HG02981 (cell line): ENCODE measurements at regions not wholly inside any gene's neighbourhood (a gene's known extent, or its start where the extent isn't known, plus 50 kb on each side); places are given as distances from the start of the nearest gene placed in this dataset.

ENCODE experiments used
- ATAC-seq: cut with Tn5 transposase; IDR thresholded peaks from one replicate; pipeline ENCODE4 v1.9.1; 2021; ENCODE audit warnings: mild to moderate bottlenecking, moderate library complexity; ENCODE audit not compliant: unreplicated experiment

DNA sequence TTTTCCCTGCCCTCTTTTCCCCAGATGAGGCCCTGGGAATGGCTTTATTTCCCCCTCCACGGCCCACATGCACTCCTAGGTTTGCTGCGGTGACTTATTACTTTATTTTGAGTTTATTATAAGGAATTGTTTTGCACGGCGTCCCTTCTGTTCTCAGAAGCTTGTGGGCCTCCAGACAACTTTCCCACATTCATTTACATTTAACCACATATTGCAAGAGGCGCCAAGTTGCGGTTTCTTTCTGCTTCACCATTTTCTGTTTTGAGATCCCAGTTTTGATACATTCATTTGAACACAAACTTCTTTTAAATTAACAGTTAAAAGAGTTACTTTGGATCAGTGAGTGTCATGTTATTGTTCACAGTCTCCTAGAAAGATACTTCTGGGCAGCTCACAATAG is 532.5 kb upstream of the MGMT start:
- ATAC-seq, result no peak

GRCh38 chr10:128936392-128936791 is 530.6 kb upstream of the MGMT start:
- ATAC-seq, result no peak

DNA sequence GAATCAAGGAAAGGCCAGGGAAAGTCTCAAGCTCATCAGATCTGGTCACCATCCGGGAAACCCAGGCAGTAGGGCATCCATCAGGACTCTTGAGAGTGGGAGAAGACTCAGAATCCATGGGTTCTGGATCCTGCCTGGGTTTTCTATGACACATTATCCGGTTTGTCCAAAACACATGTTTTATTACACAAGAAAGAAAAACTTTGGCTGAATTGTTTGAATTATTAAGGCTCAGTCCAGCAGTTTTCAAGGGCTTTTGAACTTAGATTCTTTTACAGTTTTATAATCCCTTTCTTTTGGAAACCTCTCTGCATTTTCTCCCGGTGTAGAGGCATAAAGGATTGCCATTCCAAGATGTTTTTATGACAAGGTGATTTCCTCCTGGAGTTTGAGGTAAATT is 528.5 kb upstream of the MGMT start:
- ATAC-seq, result no peak

DNA sequence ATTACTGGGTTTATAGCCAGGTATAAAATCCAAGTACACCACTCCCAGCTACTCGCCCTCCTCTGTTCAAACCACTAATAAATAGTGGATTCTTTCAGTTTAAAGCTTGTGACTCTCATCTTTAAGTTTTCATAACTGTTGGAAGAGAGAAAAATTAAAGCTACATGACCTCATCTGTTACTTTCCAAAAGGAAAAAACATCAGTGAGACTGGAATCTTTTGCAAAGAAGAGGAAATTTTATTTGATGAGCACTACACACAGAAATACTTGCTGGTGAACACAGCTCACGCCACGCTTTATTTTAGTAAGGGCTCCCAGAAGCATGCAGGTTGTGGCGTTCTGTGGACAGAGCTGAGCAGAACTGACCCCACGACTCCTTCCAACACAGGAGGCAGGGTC is 527.0 kb upstream of the MGMT start:
- no peak for ATAC-seq

GRCh38 chr10:128943111-128943510 is 523.9 kb upstream of the MGMT start:
- no peak for ATAC-seq

DNA sequence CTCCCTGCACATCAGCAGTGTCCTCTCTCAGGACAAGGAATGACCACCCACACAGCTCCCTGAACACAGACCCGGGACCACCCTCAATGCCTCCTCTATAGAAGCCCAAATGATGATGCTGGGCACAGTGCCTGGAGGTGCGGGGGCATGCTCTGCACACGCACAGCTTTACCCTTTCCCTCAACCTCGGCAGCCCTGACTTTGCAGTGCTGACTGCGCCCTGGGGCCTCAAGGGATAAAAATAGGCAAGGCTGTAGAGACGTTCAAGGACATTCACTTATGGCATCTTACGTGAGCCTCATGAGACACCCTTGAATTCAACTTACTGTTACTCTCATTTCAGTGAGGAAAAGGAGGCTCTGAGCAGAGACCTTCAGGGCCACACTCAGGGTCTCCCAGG is 521.6 kb upstream of the MGMT start:
- no peak for ATAC-seq

- ATAC-seq, result no peak
These were observed 516.7 kb upstream of the MGMT start for GRCh38 chr10:128950159-128950915.

DNA sequence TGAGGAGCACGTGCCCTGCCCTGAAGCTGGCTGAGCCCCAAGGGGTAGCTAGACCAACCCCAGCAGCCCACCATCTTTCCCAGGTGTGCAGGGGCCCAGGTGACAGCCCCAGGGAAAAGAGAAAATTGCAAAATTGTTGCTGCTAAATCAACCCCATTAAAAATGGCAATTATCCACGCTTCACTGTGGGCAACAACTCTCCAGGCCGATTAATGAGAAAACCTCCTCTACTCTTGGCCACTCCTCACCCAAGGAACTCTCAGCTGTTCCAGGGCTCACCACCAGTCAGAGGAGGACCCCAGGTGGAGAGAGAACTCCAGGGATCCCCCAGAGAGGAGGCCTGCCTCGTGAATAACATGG is 516.1 kb upstream of the MGMT start:
- ATAC-seq, result no peak

DNA sequence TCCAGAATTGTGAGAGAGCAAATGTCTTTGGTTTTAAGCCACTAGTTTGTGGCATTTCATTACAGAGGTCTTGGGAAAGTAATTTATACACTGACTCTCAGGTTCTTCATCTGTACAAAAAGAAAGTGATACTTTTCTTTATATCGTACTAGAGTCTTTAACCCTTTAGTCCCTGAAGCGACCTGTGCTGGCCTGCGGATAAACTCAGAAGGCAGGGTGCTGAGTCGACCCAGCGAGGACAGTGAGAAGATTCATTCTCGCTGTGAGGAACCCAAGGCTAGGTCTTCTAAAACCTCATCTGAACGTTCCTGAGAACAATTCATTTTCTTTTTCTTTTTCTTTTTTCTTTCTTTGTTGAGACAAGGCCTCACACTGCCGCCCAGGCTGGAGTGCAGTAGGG is 514.2 kb upstream of the MGMT start:
- ATAC-seq, result no peak

DNA sequence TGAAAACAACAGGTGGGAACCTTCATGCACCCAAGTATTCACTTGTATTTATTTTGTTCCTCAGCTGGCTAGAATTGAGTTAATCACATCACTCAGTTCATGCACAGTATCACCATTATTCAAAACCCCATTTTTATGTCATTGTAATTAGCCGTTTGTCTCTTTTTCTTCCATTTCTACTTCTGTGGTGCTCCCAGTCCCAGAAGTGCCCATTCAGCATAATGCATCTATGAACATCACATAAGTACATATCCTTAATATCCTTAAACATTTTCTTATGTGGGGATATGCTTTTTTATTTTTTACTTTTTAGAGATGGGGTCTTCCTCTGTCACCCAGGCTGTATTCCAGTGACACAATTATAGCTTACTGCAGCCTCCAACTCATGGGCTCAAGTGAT is 510.9 kb upstream of the MGMT start:
- no peak for ATAC-seq

DNA sequence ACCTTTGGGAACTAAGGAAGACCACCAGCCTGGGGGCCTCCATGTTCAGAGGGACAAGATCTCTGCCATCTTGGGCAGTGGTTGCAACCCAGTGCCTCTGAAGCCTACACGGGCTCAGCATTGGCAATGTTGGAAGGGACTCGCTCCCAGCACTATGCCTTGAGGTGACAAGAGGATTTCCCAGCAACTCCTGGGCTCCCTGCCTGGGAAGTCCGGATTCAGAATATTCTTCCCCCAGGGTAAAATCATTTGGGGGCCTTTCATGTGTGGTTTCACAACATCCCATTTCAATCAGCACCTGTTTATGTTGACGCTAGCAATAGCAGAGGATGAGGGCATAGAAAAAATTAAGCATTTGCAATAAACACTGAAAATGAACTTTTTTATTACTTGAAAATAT is 509.8 kb upstream of the MGMT start:
- ATAC-seq, result no peak

DNA sequence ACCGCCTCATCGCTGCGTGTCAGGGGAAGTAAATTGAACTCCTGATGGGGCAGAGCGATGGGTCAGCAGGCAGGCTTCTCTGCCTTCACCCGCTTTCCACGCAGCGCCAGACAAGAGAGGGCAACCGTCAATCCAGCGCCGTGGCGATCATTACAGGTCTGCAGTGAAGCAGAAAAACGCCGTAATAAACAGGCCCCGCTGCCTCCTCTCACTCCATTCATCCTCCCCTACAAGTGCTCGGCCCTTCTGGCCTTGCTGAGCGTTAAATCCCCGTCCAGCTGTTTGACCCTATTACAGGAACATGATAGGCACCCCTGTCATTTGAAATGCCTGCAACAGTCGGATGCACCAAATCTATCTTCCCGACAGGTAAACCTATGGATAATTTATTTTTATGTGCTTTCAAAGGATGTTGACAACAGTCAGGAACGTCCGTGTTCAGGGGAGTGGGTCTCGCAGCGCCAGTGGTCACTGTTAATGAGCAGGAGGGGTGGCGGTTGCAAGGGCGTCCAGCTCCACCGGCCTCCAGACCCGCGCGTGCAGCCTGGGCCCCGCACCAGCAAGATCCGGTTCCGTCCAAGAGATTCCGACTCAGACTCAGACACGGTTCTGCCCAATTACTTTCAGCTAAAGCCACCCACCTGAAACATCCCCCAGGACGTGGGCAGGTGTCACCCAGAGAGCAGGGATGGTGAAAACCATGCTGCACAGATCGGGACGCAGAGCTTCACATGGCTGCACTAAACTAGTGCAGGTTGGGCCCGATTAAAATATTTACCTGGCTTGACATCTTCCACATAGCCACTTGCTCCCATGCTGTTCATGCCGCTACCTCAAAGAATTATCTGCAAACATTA is 508.0 kb upstream of the MGMT start:
- no peak for ATAC-seq

GRCh38 chr10:128959746-128960145 is 507.3 kb upstream of the MGMT start:
- ATAC-seq, result no peak

GRCh38 chr10:128960517-128960916 is 506.5 kb upstream of the MGMT start:
- no peak for ATAC-seq

DNA sequence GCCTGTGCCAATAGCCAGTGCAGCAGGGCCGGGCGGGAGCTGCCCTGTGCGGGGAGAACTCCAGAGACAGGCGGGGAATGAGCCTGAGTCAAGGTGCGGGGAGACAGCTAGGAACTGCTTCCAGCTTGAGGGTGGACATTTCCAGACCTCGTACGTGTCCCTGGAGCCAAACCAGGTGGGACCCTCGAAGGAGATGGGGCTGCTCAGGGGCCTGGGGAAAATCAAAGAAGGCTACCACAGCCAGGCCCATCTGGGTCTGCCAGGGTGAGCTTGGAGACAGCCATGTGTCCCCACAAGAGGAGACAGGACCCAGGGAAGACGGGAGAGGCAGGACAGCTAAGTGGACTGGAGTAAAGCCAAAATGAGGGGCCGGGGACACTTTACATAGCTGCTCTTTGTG is 504.9 kb upstream of the MGMT start:
- no peak for ATAC-seq

- no peak for ATAC-seq
These were observed 503.6 kb upstream of the MGMT start for GRCh38 chr10:128963211-128964099.

DNA sequence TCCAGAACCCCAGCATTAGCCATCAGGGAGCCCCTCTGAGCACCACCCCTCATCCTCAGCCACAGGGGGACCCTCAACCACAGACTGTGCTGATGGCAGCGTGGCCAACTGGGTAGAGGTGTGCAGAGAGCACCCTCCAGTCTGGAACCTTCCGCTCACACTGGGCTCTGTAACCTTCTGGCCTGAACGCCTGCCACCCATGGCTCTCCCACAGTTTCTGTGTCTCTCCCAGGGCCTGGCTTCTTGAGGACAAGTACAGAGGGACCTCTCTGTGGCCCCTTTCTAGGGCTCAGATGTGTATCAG is 503.0 kb upstream of the MGMT start:
- no peak for ATAC-seq

GRCh38 chr10:128967980-128968756 is 498.9 kb upstream of the MGMT start:
- no peak for ATAC-seq

DNA sequence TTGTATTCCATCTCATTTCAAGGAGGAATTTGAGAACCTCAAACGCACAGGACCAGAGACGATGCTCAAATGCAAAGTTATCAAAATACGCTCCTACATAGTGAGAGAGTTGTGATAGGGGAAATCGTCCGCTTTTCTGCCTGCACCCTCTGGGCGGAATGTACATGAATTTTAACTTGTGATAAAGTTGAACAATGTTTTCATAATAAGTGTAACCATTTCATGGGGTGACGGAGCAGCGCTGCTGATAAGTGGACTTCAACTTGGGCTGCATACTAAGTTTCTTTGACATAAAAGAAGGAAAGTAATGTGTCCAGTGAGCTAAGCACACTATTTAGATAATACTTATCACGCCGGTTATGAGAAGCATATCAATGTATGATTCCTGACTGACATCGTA is 497.5 kb upstream of the MGMT start:
- no peak for ATAC-seq

- ATAC-seq, result no peak
These were observed 495.5 kb upstream of the MGMT start for GRCh38 chr10:128971374-128972035.
